Heart right ventricle (tissue), 16 donors: ENCODE measurements at regions not wholly inside any gene's neighbourhood (a gene's known extent, or its start where the extent isn't known, plus 50 kb on each side); places are given as distances from the start of the nearest gene placed in this dataset.

Experiments used
- ATAC-seq, 8 donors: fragments of 200-7000 bp; cut with Tn5 transposase; one replicate each; pipeline ENCODE4 v1.9.1; 2020; ENCODE audit warnings: mild to moderate bottlenecking in 8 of 8, moderate library complexity in 8 of 8, moderate number of reproducible peaks in 1 of 8
- DNase-seq, 2 donors: peaks; one replicate each; pipeline ENCODE4 v3.0.0-alpha.2; 2020
- H3K27ac ChIP-seq, 10 donors: fragments of 200-600 bp; sonication (generic) in 2 of 10; one replicate each; pipeline versions ENCODE4 v1.5.0 to v1.8.0; 2020 to 2022; ENCODE audit warnings: mild to moderate bottlenecking in 3 of 10
- H3K27me3 ChIP-seq, 7 donors: fragments of 200-600 bp; one replicate each; pipeline ENCODE4 v1.8.0; 2021 to 2022; ENCODE audit warnings: mild to moderate bottlenecking in 2 of 7
- H3K36me3 ChIP-seq, 9 donors: fragments of 200-600 bp; sonication (generic) in 1 of 9; one replicate each; pipeline versions ENCODE4 v1.5.0 to v1.8.0; 2020 to 2022; ENCODE audit warnings: mild to moderate bottlenecking in 2 of 9
- H3K4me1 ChIP-seq, 9 donors: fragments of 200-600 bp; sonication (generic) in 1 of 9; one replicate each; pipeline versions ENCODE4 v1.5.0 to v1.8.0; 2020 to 2022; ENCODE audit warnings: mild to moderate bottlenecking in 4 of 9
- H3K4me3 ChIP-seq, 10 donors: fragments of 200-600 bp; sonication (generic) in 2 of 10; one replicate each; pipeline versions ENCODE4 v1.5.0 to v1.8.0; 2020 to 2022; ENCODE audit warnings: mild to moderate bottlenecking in 7 of 10, moderate library complexity in 2 of 10
- H3K9me3 ChIP-seq, 11 donors: fragments of 200-600 bp in 10 of 11; sonication (generic) in 2 of 11; one replicate each; pipeline versions ENCODE4 v1.5.0 to v1.8.0; 2013 to 2022; ENCODE audit warnings: mild to moderate bottlenecking in 2 of 11, control low read depth in 1 of 11, moderate library complexity in 1 of 11
- WGBS, 2 donors: extraction: QIAGEN DNeasy Blood & Tissue Kit; methylation state at CpG; one replicate each; pipeline ENCODE4 v1.1.7; 2013; ENCODE audit warnings: inconsistent platforms in 1 of 2; 5-methylcytosine and 5-hydroxymethylcytosine counted together
- intact Hi-C, 10 donors: fragments of 100-400 bp; cut with DNase I; formaldehyde crosslinking; loops; one replicate each; pipeline versions ENCODE4 v1.11.1 to v1.14.2; 2022
- TF ChIP-seq, protein P1 (sequence below), 9 donors: fragments of 200-600 bp; sonication (generic) in 2 of 9; IDR thresholded peaks; one replicate each; pipeline versions ENCODE4 v1.5.0 to v1.8.0; 2021 to 2022; ENCODE audit warnings: antibody characterized with exemption in 9 of 9, mild to moderate bottlenecking in 5 of 9, moderate library complexity in 1 of 9
- donor health status: Arrhythmogenic right ventricular cardiomyopathy.
- donor health status: ischemic (EF 13 %, LVEDD 7.1; RV severe dilation, severe dysfunction).
- donor health status: healthy with polysubstance abuse.
- donor health status: DM: no; HTN: yes; CAD: no.
- donor health status: DM: no; HTN: no; CAD: no.
- donor health status: ischemic (EF 25% LVEDD 6.9; RV normal size, moderate dysfunction).
- donor health status: ischemic (EF 25% LVEDD 5.7; RV mildly dilated, moderate dysfunction).
- donor health status: healthy.
- donor health status: DM: yes; HTN: yes; CAD: no.
- donor health status: Ischemic cardiomyopathy.
- donor health status: ischemic (EF 35%, LVEDD 5.7; RV mildly dilated, moderate dysfunction).
- donor health status: nonischemic (EF 11% LVEDD 7.7; RV severe dilation, severe dysfunction).
- donor health status: DM: yes; HTN: yes; CAD: no.
- donor health status: PGD.
- donor health status: ischemic (EF 29% LVEDD 5.4; RV normal size, mild dysfunction).
- donor health status: nonischemic (EF 23%, LVEDD 6.1; RV moderate dilation, normal function).

DNA sequence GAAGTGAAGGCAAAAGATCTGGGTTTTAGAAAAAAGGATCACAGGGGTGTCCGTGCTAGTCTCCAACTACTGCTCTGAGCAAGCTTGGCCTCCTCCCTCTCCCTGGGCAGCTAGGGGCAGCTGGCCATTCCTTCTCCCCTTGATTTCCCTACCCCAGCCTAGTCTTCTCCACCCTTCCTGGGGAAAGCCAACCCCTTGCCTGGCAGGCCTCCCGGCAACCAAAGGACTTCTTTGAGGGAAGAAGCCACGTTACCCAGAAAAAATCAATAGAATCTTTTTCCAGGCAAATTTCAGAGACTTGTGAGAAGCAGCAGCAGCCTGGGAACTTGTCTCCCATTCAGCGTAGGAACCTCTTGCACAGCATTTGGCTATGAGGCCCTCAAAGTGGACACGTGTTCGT lies 91.5 kb downstream of the MIAT start:
- TF ChIP-seq, protein P1, sequence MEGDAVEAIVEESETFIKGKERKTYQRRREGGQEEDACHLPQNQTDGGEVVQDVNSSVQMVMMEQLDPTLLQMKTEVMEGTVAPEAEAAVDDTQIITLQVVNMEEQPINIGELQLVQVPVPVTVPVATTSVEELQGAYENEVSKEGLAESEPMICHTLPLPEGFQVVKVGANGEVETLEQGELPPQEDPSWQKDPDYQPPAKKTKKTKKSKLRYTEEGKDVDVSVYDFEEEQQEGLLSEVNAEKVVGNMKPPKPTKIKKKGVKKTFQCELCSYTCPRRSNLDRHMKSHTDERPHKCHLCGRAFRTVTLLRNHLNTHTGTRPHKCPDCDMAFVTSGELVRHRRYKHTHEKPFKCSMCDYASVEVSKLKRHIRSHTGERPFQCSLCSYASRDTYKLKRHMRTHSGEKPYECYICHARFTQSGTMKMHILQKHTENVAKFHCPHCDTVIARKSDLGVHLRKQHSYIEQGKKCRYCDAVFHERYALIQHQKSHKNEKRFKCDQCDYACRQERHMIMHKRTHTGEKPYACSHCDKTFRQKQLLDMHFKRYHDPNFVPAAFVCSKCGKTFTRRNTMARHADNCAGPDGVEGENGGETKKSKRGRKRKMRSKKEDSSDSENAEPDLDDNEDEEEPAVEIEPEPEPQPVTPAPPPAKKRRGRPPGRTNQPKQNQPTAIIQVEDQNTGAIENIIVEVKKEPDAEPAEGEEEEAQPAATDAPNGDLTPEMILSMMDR (IDR thresholded peaks at IDR 0.05) = no peak

GRCh38 chr22:26751217-26751616 lies 93.8 kb downstream of the MIAT start:
- H3K27ac ChIP-seq = peak overlapping the region in 3 of 10 donors; percentile 10 to 57 (median 31)
- peak in 1 of 2 donors; percentile 48 for DNase-seq

More for the DNA sequence above, 91.5 kb downstream of the MIAT start:
- WGBS, 2 donors = 68 to 82% methylated on average over 6 of the region's 6 CpGs
- Histone ChIP-seq H3K9me3 (peaks cover 0 to 11% (median 0%) of the 10 kb centered on the region in 11 donors), H3K27ac (peak overlapping the region in 1 of 10 donors; percentile 9), H3K4me1 (peaks cover 0 to 17% (median 0%) of the 10 kb centered on the region in 9 donors), H3K36me3 (no peaks in the 10 kb centered on the region), H3K27me3 (no peaks in the 10 kb centered on the region), H3K4me3 (no peak overlapping the region)
- intact Hi-C loops = loop anchor here in 1 of 10 donors (5.0 kb wide), 1 partner anchor 67 kb away; no protein-coding TSS in a partner anchor
- no peak for ATAC-seq
- no peak for DNase-seq

DNA sequence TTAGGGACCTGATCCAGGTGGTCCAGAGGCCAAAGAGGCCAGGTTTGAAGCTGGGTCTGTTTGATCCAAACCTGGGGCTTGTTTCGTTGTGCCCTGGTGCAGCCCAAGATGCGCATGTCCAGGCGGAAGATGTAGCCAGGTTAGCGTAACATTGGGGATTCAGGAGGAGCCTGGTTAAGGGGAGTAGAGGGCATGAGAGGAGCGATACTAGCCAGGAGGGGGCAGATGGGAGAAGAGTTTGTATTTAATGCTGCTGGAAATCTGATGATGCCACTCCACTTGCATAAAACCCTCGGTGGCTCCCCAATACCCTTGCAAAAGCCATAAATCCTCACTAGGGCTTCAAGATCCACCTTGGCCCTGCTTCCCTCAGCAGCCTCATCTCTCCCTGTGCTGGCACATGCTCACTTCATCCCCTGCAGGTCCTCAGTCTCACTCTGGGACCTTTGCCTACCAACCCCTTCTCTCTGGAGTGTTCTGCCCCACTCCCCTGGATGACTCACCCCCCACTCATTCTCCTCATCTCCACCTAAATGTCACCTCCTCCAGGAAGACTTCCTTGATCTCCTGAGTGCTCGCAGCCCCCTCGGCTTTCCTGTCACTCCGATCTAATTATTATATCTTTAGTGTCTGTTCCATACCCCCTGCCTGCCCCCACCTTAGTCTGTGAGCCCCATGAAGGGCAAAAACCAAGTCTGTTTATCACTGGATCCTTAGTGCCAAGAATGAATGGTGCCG lies 95.9 kb downstream of the MIAT start:
- H3K27ac ChIP-seq = no peak overlapping the region
- H3K27me3 ChIP-seq = no peaks in the 10 kb centered on the region
- intact Hi-C loops = loop anchor here in 5 of 10 donors (10.0 kb wide), 6 partner anchors 68 to 1262 kb away; partner anchors contain the start of gene MN1 (in 2 of the 5)
- 94% methylated on average over 10 of the region's 10 CpGs for WGBS, 2 donors
- TF ChIP-seq, protein P1 (IDR thresholded peaks at IDR 0.05) = no peak
- no peak for DNase-seq
- H3K4me3 ChIP-seq = no peak overlapping the region
- no peaks in the 10 kb centered on the region for H3K36me3 ChIP-seq
- no peak for ATAC-seq
- H3K4me1 ChIP-seq = peaks cover 0 to 17% (median 0%) of the 10 kb centered on the region in 9 donors
- H3K9me3 ChIP-seq = peaks cover 0 to 17% (median 0%) of the 10 kb centered on the region in 11 donors

More at GRCh38 chr22:26751217-26751616, 93.8 kb downstream of the MIAT start:
- Histone ChIP-seq H3K4me1 (peaks cover 0 to 17% (median 0%) of the 10 kb centered on the region in 9 donors), H3K4me3 (no peak overlapping the region), H3K9me3 (peaks cover 0 to 11% (median 0%) of the 10 kb centered on the region in 11 donors), H3K36me3 (no peaks in the 10 kb centered on the region), H3K27me3 (no peaks in the 10 kb centered on the region)
- peak; percentile 8 to 78 (median 68) for ATAC-seq
- intact Hi-C loops = loop anchor here in 5 of 10 donors (10.0 kb wide), 6 partner anchors 66 to 1264 kb away; partner anchors contain the start of gene MN1 (in 2 of the 5)
- TF ChIP-seq, protein P1 (IDR thresholded peaks at IDR 0.05) = no peak
- WGBS, 2 donors = 41 to 42% methylated on average over 5 of the region's 5 CpGs

- Histone ChIP-seq H3K27me3 (no peaks in the 10 kb centered on the region), H3K36me3 (no peaks in the 10 kb centered on the region), H3K4me3 (peak overlapping the region in 8 of 10 donors; percentile 12 to 38 (median 35)), H3K27ac (no peak overlapping the region), H3K4me1 (no peaks in the 10 kb centered on the region), H3K9me3 (peaks cover 0 to 14% (median 0%) of the 10 kb centered on the region in 11 donors)
- intact Hi-C loops = loop anchor here in 9 of 10 donors (2.0 to 10.0 kb wide), 10 partner anchors 72 to 1258 kb away; partner anchors contain the start of gene MN1 (in 7 of the 9)
- 10 to 16% methylated on average over 47 of the region's 47 CpGs for WGBS, 2 donors
- DNase-seq (peak; percentile 48 to 70), ATAC-seq (peak; percentile 78 to 92 (median 86))
- TF ChIP-seq, protein P1 (IDR thresholded peaks at IDR 0.05) = peak; percentile 87 to 95 (median 91)
Measured at GRCh38 chr22:26756675-26757293, 99.4 kb downstream of the MIAT start.
